HG02885 (cell line): ENCODE measurements at regions not wholly inside any gene's neighbourhood (a gene's known extent, or its start where the extent isn't known, plus 50 kb on each side); places are given as distances from the start of the nearest gene placed in this dataset.

Source experiments
- ATAC-seq: cut with Tn5 transposase; IDR thresholded peaks from one replicate; pipeline ENCODE4 v1.9.1; 2021; ENCODE audit warnings: mild to moderate bottlenecking; ENCODE audit not compliant: unreplicated experiment, poor library complexity

- no peak for ATAC-seq
These were observed 113.2 kb upstream of the TMEM132D start for GRCh38 chr12:130016986-130017385.

GRCh38 chr12:130017591-130018449 lies 114.0 kb upstream of the TMEM132D start:
- no peak for ATAC-seq

- no peak for ATAC-seq
These were observed 114.8 kb upstream of the TMEM132D start for GRCh38 chr12:130018614-130019013.

GRCh38 chr12:130026608-130027176 lies 122.9 kb upstream of the TMEM132D start:
- no peak for ATAC-seq

GRCh38 chr12:130027798-130028197 lies 124.0 kb upstream of the TMEM132D start:
- ATAC-seq, result no peak

GRCh38 chr12:130029151-130029550 lies 125.3 kb upstream of the TMEM132D start:
- ATAC-seq, result no peak

GRCh38 chr12:130031041-130031440 lies 127.2 kb upstream of the TMEM132D start:
- no peak for ATAC-seq

- peak; percentile 64 for ATAC-seq
These were observed 127.9 kb upstream of the TMEM132D start for GRCh38 chr12:130031571-130032189.

- ATAC-seq, result no peak
These were observed 120.1 kb upstream of the FZD10 start for GRCh38 chr12:130041983-130042812.

- no peak for ATAC-seq
These were observed 118.4 kb upstream of the FZD10 start for GRCh38 chr12:130043685-130044406.

- ATAC-seq, result no peak
These were observed 117.2 kb upstream of the FZD10 start for GRCh38 chr12:130044991-130045621.

GRCh38 chr12:130049666-130050065 lies 112.6 kb upstream of the FZD10 start:
- ATAC-seq, result no peak

GRCh38 chr12:130051900-130052299 lies 110.4 kb upstream of the FZD10 start:
- ATAC-seq, result no peak

GRCh38 chr12:130053651-130054069 lies 108.6 kb upstream of the FZD10 start:
- ATAC-seq, result no peak

- no peak for ATAC-seq
These were observed 107.5 kb upstream of the FZD10 start for GRCh38 chr12:130054803-130055202.

GRCh38 chr12:130058926-130059472 lies 103.3 kb upstream of the FZD10 start:
- ATAC-seq, result no peak

- no peak for ATAC-seq
These were observed 98.4 kb upstream of the FZD10 start for GRCh38 chr12:130063866-130064265.

GRCh38 chr12:130064999-130065398 lies 97.3 kb upstream of the FZD10 start:
- no peak for ATAC-seq

GRCh38 chr12:130066742-130067141 lies 95.5 kb upstream of the FZD10 start:
- ATAC-seq, result no peak
